Spleen (tissue), 7 donors: ENCODE measurements at regions not wholly inside any gene's neighbourhood (a gene's known extent, or its start where the extent isn't known, plus 50 kb on each side); places are given as distances from the start of the nearest gene placed in this dataset.

Experiments
- POLR2A ChIP-seq, 3 donors: fragments of 450-650 bp; IDR thresholded peaks; one replicate each; pipeline ENCODE4 v1.5.1; 2017; ENCODE audit warnings: antibody characterized with exemption in 3 of 3, mild to moderate bottlenecking in 1 of 3
- TF ChIP-seq, protein P1 (sequence below), 11 experiments: fragments of 200-600 bp in 7 of 11; fragments of 450-650 bp in 4 of 11; sonication (generic) in 4 of 11; IDR thresholded peaks in 8 of 11; conservative IDR thresholded peaks in 3 of 11; 1 replicate in 7 of 11; 2 replicates in 4 of 11; pipeline versions ENCODE4 v1.4.0 to v1.8.0; 2016 to 2021; ENCODE audit warnings: antibody characterized with exemption in 11 of 11, inconsistent platforms in 4 of 11, mild to moderate bottlenecking in 1 of 11
- donor health status: DM: no; HTN: no; CAD: no; lungs with moderate emphysema.
- donor health status: DM: no; HTN: no; CAD: no.
- donor health status: DM: no; HTN: no; CAD: no.

DNA sequence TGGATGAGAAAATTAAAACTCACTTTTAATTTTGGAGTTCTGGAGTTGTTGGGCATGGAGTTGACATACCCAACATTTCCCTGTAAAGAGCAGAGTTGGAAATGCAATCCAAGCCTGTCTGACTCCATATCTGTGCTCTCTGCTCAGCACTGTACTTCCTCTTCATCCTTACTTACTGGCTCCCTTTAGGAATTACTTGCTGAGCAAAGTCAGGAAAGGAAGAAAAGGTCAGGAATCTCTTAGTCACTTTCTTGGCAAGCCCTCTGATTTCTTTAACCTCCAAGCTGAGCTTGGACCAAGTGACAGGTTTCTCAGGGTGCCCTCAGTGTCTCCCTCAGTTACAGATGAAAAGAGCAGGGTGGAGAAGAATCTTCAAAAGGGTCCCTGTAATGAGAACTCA, 501.5 kb downstream of the ZIC3 start:
- TF ChIP-seq, protein P1, sequence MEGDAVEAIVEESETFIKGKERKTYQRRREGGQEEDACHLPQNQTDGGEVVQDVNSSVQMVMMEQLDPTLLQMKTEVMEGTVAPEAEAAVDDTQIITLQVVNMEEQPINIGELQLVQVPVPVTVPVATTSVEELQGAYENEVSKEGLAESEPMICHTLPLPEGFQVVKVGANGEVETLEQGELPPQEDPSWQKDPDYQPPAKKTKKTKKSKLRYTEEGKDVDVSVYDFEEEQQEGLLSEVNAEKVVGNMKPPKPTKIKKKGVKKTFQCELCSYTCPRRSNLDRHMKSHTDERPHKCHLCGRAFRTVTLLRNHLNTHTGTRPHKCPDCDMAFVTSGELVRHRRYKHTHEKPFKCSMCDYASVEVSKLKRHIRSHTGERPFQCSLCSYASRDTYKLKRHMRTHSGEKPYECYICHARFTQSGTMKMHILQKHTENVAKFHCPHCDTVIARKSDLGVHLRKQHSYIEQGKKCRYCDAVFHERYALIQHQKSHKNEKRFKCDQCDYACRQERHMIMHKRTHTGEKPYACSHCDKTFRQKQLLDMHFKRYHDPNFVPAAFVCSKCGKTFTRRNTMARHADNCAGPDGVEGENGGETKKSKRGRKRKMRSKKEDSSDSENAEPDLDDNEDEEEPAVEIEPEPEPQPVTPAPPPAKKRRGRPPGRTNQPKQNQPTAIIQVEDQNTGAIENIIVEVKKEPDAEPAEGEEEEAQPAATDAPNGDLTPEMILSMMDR (IDR thresholded peaks at IDR 0.05 in 8 of 11, conservative IDR thresholded peaks at IDR 0.05 in 3 of 11) = no peak
- TF ChIP-seq POLR2A (IDR thresholded peaks at IDR 0.05) = no peak
